ENCODE measurements at regions not wholly inside any gene's neighbourhood (a gene's known extent, or its start where the extent isn't known, plus 50 kb on each side); places are given as distances from the start of the nearest gene placed in this dataset.

- no peak for TF ChIP-seq TOX (CRISPR knock-in tag; IDR thresholded peaks at IDR 0.05; ENCODE audit: borderline replicate concordance)
- no peak for TF ChIP-seq POU6F1 (CRISPR knock-in tag; IDR thresholded peaks at IDR 0.05; ENCODE audit: borderline replicate concordance, low read depth)
- no peak for TF ChIP-seq BACH2 (CRISPR knock-in tag; IDR thresholded peaks at IDR 0.05; ENCODE audit: borderline replicate concordance)
- TF ChIP-seq ZNF565 (CRISPR knock-in tag; conservative IDR thresholded peaks at IDR 0.05; ENCODE audit: low read depth): no peak
- no peak for TF ChIP-seq RARB (CRISPR knock-in tag; IDR thresholded peaks at IDR 0.05)
- no peak for TF ChIP-seq TSHZ2 (CRISPR knock-in tag; IDR thresholded peaks at IDR 0.05)
- no peak for TF ChIP-seq PATZ1 (CRISPR knock-in tag; IDR thresholded peaks at IDR 0.05; ENCODE audit: borderline replicate concordance)
- no peak for TF ChIP-seq PPARA (CRISPR knock-in tag; IDR thresholded peaks at IDR 0.05; ENCODE audit: borderline replicate concordance)
- TF ChIP-seq CREB5 (CRISPR knock-in tag; IDR thresholded peaks at IDR 0.05; ENCODE audit: low read depth): no peak
- TF ChIP-seq ESRRG (CRISPR knock-in tag; IDR thresholded peaks at IDR 0.05): no peak
- TF ChIP-seq SNAI2 (CRISPR knock-in tag; IDR thresholded peaks at IDR 0.05): no peak
- TF ChIP-seq ZNF70 (CRISPR knock-in tag; IDR thresholded peaks at IDR 0.05): no peak
- no peak for TF ChIP-seq ZC3H10 (CRISPR knock-in tag; IDR thresholded peaks at IDR 0.05)
- TF ChIP-seq GLIS3 (CRISPR knock-in tag; IDR thresholded peaks at IDR 0.05): no peak
- no peak for TF ChIP-seq OSR1 (CRISPR knock-in tag; IDR thresholded peaks at IDR 0.05)
- no peak for TF ChIP-seq ZNF8 (CRISPR knock-in tag; IDR thresholded peaks at IDR 0.05)
- TF ChIP-seq CSDC2 (CRISPR knock-in tag; IDR thresholded peaks at IDR 0.05): no peak
- no peak for ATAC-seq
Measured at GRCh38 chr20:60967431-60968316, 284.4 kb upstream of the CDH4 start.

- no peak for ATAC-seq
- TF ChIP-seq CREB5 (CRISPR knock-in tag; IDR thresholded peaks at IDR 0.05; ENCODE audit: low read depth): no peak
- TF ChIP-seq POU6F1 (CRISPR knock-in tag; IDR thresholded peaks at IDR 0.05; ENCODE audit: borderline replicate concordance, low read depth): no peak
- TF ChIP-seq TOX (CRISPR knock-in tag; IDR thresholded peaks at IDR 0.05; ENCODE audit: borderline replicate concordance): no peak
- no peak for TF ChIP-seq ZFP30 (CRISPR knock-in tag; IDR thresholded peaks at IDR 0.05)
- TF ChIP-seq TSHZ2 (CRISPR knock-in tag; IDR thresholded peaks at IDR 0.05): no peak
- no peak for TF ChIP-seq CSRNP3 (CRISPR knock-in tag; IDR thresholded peaks at IDR 0.05)
- TF ChIP-seq CSDC2 (CRISPR knock-in tag; IDR thresholded peaks at IDR 0.05): no peak
- TF ChIP-seq ZC3H10 (CRISPR knock-in tag; IDR thresholded peaks at IDR 0.05): no peak
- TF ChIP-seq BACH2 (CRISPR knock-in tag; IDR thresholded peaks at IDR 0.05; ENCODE audit: borderline replicate concordance): no peak
- no peak for TF ChIP-seq ZNF70 (CRISPR knock-in tag; IDR thresholded peaks at IDR 0.05)
- no peak for TF ChIP-seq SNAI2 (CRISPR knock-in tag; IDR thresholded peaks at IDR 0.05)
- no peak for TF ChIP-seq OSR1 (CRISPR knock-in tag; IDR thresholded peaks at IDR 0.05)
Measured at GRCh38 chr20:60968853-60969720, 283.0 kb upstream of the CDH4 start.
